ENCODE measurements at regions not wholly inside any gene's neighbourhood (a gene's known extent, or its start where the extent isn't known, plus 50 kb on each side); places are given as distances from the start of the nearest gene placed in this dataset.

DNA sequence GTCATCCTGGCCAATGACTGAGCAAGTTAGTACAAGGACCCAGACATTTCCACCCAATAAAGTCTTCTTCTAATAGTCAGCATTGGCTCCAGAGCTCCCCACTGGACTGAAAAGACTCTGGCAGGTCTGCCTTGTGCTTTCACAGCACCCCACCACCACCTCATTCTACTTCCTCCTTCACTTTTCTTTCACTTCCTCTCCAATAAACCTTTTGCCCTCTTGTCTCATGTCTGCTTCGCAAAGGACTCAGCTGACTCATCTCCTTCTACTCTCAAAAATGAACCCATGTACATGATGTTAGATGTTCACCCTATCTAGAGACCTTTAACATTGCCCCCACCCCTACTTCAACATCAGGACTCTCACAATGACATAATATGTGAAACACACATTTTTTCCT lies 181.0 kb upstream of the PPP2R3A start:
- H3K27me3 Mint-ChIP-seq (ENCODE audit: low read depth) = no peaks in the 10 kb centered on the region
- H3K36me3 Mint-ChIP-seq (ENCODE audit: low read depth) = no peaks in the 10 kb centered on the region
- H3K4me3 Mint-ChIP-seq (ENCODE audit: low read depth) = no peak overlapping the region
- H3K9me3 Mint-ChIP-seq = no peaks in the 10 kb centered on the region
- no peak overlapping the region for H3K27ac Mint-ChIP-seq
- H3K4me1 Mint-ChIP-seq (ENCODE audit: low read depth) = no peaks in the 10 kb centered on the region
- DNase-seq (ENCODE audit: low spot score) = no peak
- intact Hi-C loops (cut with micrococcal nuclease) = no loop called here

DNA sequence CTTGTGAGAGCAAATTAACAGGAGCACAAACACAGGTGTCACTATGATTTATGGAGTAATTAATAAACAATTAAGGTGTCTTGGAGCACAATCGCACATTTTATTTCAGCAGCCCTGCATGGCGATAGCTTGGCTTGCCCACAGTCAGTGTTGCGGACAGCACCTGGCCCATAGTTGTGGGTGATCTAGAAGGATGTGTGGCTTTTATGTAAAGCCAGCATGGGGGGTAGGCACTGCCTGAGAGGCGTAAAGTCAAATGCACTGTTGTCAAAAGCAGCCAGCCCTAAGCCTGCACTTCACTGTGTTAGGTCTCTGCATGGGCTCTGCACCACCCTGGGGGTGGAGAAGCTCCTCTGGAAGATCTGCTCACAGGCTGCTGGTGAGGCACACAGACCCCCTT lies 177.4 kb upstream of the PPP2R3A start:
- no peak overlapping the region for H3K4me3 Mint-ChIP-seq (ENCODE audit: low read depth)
- no peak for DNase-seq (ENCODE audit: low spot score)
- H3K27me3 Mint-ChIP-seq (ENCODE audit: low read depth) = no peaks in the 10 kb centered on the region
- no peak overlapping the region for H3K27ac Mint-ChIP-seq
- intact Hi-C loops (cut with micrococcal nuclease) = no loop called here
- no peaks in the 10 kb centered on the region for H3K36me3 Mint-ChIP-seq (ENCODE audit: low read depth)
- no peaks in the 10 kb centered on the region for H3K4me1 Mint-ChIP-seq (ENCODE audit: low read depth)
- no peaks in the 10 kb centered on the region for H3K9me3 Mint-ChIP-seq

DNA sequence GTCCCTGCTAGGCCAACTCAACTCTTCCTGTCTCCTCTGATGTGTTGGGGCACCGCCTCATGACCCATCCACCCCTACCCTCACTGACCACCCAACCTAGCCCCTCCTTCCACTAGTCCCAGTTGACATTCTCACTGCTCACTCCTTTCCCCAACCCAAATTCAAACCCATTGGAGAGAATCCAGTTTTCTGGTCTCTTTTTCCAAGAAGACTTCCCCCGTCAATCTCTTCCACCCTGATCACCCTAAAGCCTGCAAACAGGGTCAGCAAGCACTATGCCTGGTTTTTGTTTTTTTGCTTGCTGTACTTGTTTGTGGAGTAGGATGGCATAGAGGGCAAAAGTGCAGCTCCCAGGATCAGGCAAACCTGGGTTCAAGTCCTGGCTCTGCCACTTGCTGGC lies 176.6 kb upstream of the PPP2R3A start:
- no peaks in the 10 kb centered on the region for H3K9me3 Mint-ChIP-seq
- no peak overlapping the region for H3K27ac Mint-ChIP-seq
- DNase-seq (ENCODE audit: low spot score) = no peak
- no peaks in the 10 kb centered on the region for H3K36me3 Mint-ChIP-seq (ENCODE audit: low read depth)
- no peaks in the 10 kb centered on the region for H3K4me1 Mint-ChIP-seq (ENCODE audit: low read depth)
- no peak overlapping the region for H3K4me3 Mint-ChIP-seq (ENCODE audit: low read depth)
- intact Hi-C loops (cut with micrococcal nuclease) = no loop called here
- no peaks in the 10 kb centered on the region for H3K27me3 Mint-ChIP-seq (ENCODE audit: low read depth)

DNA sequence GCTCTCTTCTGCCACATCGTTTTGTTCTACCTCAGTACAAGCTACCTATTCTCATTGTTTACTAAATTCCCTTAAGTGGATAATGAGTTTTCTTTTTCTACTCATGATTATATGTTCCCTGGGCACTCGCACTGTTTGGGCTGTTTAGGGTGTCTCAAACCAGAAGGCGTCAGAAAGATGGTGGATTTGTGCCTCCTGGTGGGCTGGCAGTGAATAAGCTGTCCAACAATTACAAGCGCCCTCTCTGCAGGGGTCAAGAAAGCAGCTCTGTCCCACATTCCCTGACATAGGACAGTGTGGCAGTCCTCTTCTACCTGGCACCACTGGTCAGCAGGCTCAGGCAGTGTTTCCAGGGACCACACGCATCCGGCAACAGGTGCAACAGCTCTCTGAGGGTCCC lies 173.4 kb upstream of the PPP2R3A start:
- Mint-ChIP-seq H3K36me3 (ENCODE audit: low read depth) (no peaks in the 10 kb centered on the region), H3K27me3 (ENCODE audit: low read depth) (no peaks in the 10 kb centered on the region), H3K4me3 (ENCODE audit: low read depth) (no peak overlapping the region), H3K4me1 (ENCODE audit: low read depth) (no peaks in the 10 kb centered on the region), H3K27ac (no peak overlapping the region), H3K9me3 (no peaks in the 10 kb centered on the region)
- DNase-seq (ENCODE audit: low spot score) = no peak
- intact Hi-C loops (cut with micrococcal nuclease) = no loop called here

DNA sequence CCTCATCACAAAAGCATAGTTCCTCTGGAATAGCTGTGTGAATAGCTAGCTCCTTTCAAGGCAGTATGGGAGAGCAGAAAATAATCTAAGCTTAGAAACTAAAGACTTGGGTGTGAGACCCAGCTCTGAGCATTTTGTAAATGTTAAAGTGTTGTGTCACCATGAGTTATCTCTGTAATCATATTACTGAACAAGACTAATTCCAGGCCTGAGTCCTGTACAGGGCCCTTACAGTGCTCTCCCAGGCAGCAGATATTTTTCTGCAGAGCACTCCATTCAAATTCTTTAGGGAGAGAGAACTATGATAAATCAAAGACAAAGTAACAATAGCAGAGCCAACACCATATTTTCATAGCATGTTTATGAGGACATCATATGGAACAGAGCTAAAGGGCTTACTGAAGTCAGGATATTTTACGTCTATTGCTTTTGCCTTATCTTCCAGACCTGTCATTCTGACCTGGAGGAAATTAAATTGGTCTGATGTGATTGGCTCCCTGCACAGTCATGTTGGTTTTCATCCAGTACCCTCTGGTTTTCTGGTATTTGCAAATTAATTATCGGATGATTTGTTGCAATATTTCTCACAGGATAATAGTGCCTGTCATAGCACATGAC lies 172.6 kb upstream of the PPP2R3A start:
- Mint-ChIP-seq H3K4me1 (ENCODE audit: low read depth) (no peaks in the 10 kb centered on the region), H3K27me3 (ENCODE audit: low read depth) (no peaks in the 10 kb centered on the region), H3K27ac (no peak overlapping the region), H3K4me3 (ENCODE audit: low read depth) (no peak overlapping the region), H3K9me3 (no peaks in the 10 kb centered on the region), H3K36me3 (ENCODE audit: low read depth) (no peaks in the 10 kb centered on the region)
- intact Hi-C loops (cut with micrococcal nuclease) = no loop called here
- DNase-seq (ENCODE audit: low spot score) = no peak

DNA sequence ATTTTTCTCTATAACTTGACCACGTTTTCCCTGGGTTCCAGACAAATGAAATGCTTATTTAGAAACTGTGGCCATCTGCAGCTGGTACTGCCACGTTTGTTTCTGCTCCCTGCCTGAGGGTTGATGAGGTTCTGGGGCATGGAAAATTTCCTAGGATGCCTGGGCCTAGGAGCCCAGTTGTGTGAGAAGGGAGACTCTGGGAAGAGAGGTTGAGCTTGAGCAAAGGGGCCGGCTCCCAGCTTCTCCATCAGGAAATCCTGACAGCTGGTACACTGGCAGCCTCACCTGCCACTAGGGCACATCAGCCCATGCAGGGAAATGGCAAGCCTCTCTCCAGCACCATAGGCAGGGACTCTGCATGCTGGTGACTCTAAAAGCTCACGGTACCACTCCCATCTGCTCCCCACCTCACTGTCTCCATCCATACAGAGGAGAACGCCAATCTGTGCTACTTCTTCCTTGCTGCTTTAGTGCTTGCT lies 165.4 kb upstream of the PPP2R3A start:
- no peak for DNase-seq (ENCODE audit: low spot score)
- intact Hi-C loops (cut with micrococcal nuclease) = no loop called here
- no peaks in the 10 kb centered on the region for H3K27me3 Mint-ChIP-seq (ENCODE audit: low read depth)
- H3K4me3 Mint-ChIP-seq (ENCODE audit: low read depth) = no peak overlapping the region
- no peaks in the 10 kb centered on the region for H3K36me3 Mint-ChIP-seq (ENCODE audit: low read depth)
- no peaks in the 10 kb centered on the region for H3K9me3 Mint-ChIP-seq
- H3K4me1 Mint-ChIP-seq (ENCODE audit: low read depth) = no peaks in the 10 kb centered on the region
- H3K27ac Mint-ChIP-seq = no peak overlapping the region

DNA sequence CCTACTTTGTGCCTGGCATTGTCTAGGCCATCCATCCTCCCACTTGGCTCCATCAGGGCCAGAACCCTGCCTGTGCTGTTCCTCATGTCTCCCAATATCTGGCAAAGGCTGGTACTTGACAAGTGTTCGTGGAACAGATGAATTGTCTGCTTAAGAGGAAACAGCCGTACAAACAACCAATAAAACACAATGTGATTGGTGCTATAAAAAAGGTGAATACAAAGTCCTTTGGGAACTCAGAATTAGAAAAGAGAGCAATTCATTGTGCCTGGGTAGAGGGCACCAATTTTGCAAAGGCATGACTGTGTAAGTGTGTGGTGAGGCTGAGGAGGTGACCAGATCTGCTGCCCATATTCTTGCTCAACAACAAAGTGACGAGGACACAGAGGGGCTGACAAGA lies 164.5 kb upstream of the PPP2R3A start:
- intact Hi-C loops (cut with micrococcal nuclease) = no loop called here
- Mint-ChIP-seq H3K4me3 (ENCODE audit: low read depth) (no peak overlapping the region), H3K27me3 (ENCODE audit: low read depth) (no peaks in the 10 kb centered on the region)

DNA sequence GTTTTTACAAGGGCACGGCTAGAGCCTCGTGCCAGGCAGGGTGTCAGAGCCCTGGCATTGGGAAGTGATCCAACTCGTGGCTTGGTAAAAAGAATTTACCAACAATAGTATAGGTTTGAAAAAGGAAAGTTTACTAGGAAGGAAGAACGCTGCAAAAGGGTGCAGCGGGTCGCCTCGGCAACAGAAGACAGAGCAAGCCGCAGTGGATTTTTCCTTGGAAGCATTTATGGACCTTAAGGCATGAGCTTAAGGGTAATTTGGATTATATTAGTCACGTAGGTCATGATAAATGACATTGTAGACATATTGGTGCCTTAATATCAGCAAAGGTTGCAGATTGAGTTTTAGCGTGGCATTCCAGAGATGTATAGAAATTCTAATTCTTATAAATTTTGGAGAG lies 163.4 kb upstream of the PPP2R3A start:
- H3K4me1 Mint-ChIP-seq (ENCODE audit: low read depth) = no peaks in the 10 kb centered on the region
- DNase-seq (ENCODE audit: low spot score) = no peak
- H3K36me3 Mint-ChIP-seq (ENCODE audit: low read depth) = no peaks in the 10 kb centered on the region
- H3K9me3 Mint-ChIP-seq = no peaks in the 10 kb centered on the region
- H3K27ac Mint-ChIP-seq = no peak overlapping the region
- intact Hi-C loops (cut with micrococcal nuclease) = no loop called here
- no peaks in the 10 kb centered on the region for H3K27me3 Mint-ChIP-seq (ENCODE audit: low read depth)
- no peak overlapping the region for H3K4me3 Mint-ChIP-seq (ENCODE audit: low read depth)

More for the DNA sequence above, 164.5 kb upstream of the PPP2R3A start:
- Mint-ChIP-seq H3K9me3 (no peaks in the 10 kb centered on the region), H3K36me3 (ENCODE audit: low read depth) (no peaks in the 10 kb centered on the region), H3K4me1 (ENCODE audit: low read depth) (no peaks in the 10 kb centered on the region), H3K27ac (no peak overlapping the region)
- no peak for DNase-seq (ENCODE audit: low spot score)

DNA sequence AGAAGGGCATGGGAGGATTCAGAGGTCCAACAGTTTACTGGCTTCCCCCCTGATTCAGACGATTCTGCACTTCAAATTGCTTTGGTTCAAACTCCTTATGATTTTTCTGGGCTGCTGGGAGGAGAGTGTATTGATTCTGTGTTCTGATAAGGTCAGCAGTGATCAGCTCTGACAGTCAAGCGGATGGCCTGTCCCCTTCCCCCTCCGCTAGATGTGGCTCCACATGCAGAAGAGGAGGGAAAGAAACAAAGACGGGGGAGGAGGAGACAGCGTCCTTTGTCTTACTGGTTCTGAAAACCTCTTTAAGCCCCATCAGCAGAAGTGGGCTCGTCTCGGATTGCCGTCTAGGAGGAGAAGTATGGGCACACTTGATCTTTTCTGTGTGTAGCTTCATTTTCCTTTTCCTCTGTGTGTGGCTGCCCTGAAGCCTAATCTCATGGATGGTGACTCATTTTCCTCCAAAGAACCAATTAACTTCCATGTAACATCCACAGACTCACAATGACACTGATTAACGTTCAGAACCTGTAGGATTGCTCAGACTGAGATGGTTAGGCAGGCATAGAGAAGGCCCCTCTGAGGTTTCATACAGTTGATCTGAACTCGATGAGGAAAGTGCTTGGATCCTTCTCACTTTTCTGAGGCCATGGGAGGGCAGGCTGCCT lies 162.4 kb upstream of the PPP2R3A start:
- no peaks in the 10 kb centered on the region for H3K36me3 Mint-ChIP-seq (ENCODE audit: low read depth)
- no peak overlapping the region for H3K4me3 Mint-ChIP-seq (ENCODE audit: low read depth)
- H3K4me1 Mint-ChIP-seq (ENCODE audit: low read depth) = no peaks in the 10 kb centered on the region
- H3K27ac Mint-ChIP-seq = no peak overlapping the region
- no peaks in the 10 kb centered on the region for H3K9me3 Mint-ChIP-seq
- no peak for DNase-seq (ENCODE audit: low spot score)
- H3K27me3 Mint-ChIP-seq (ENCODE audit: low read depth) = no peaks in the 10 kb centered on the region
- intact Hi-C loops (cut with micrococcal nuclease) = no loop called here

DNA sequence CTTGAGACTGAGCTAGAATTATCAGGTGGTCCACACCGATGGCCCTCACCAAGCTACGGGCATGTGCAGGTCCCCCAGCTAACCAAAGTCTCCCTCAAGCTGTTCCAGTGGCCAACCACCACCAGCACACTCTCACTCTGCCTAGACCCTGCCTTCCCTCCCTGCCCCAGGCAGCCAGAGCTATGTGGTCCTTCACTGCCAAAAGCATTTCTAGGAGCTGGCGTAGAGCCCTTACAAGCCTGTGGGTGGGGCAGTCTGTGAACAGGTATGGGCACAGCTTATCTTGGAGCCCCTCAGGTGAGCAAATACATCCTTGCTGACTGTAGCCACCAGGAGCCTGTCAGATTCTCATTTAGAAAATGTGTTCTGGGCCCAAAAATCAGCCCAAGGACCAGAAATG lies 159.8 kb upstream of the PPP2R3A start:
- Mint-ChIP-seq H3K36me3 (ENCODE audit: low read depth) (no peaks in the 10 kb centered on the region), H3K9me3 (no peaks in the 10 kb centered on the region), H3K27me3 (ENCODE audit: low read depth) (no peaks in the 10 kb centered on the region), H3K27ac (no peak overlapping the region), H3K4me1 (ENCODE audit: low read depth) (no peaks in the 10 kb centered on the region), H3K4me3 (ENCODE audit: low read depth) (no peak overlapping the region)
- intact Hi-C loops (cut with micrococcal nuclease) = no loop called here
- DNase-seq (ENCODE audit: low spot score) = no peak

DNA sequence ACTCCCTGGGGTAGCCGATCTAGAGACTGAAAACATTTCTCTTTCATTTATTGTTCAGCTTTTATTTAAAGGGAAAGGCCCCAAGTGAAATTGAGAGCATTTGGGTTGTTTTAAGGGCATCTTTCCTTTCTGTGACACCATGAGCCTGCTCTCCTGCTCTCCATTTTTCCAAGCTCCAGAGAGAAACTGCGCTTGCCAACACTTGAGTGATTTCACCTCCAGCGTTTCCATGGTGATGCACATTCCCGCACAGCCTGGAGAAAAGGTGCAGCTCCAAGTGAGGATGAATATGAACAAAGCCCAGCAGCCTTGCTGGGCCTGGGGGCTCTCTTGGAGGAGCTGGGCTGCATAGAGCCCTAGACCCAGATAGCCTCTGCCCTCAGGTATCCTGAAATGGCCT lies 159.2 kb upstream of the PPP2R3A start:
- no peaks in the 10 kb centered on the region for H3K36me3 Mint-ChIP-seq (ENCODE audit: low read depth)
- no peaks in the 10 kb centered on the region for H3K27me3 Mint-ChIP-seq (ENCODE audit: low read depth)
- intact Hi-C loops (cut with micrococcal nuclease) = no loop called here
- no peaks in the 10 kb centered on the region for H3K9me3 Mint-ChIP-seq
- H3K4me3 Mint-ChIP-seq (ENCODE audit: low read depth) = no peak overlapping the region
- DNase-seq (ENCODE audit: low spot score) = no peak
- H3K4me1 Mint-ChIP-seq (ENCODE audit: low read depth) = no peaks in the 10 kb centered on the region
- no peak overlapping the region for H3K27ac Mint-ChIP-seq

DNA sequence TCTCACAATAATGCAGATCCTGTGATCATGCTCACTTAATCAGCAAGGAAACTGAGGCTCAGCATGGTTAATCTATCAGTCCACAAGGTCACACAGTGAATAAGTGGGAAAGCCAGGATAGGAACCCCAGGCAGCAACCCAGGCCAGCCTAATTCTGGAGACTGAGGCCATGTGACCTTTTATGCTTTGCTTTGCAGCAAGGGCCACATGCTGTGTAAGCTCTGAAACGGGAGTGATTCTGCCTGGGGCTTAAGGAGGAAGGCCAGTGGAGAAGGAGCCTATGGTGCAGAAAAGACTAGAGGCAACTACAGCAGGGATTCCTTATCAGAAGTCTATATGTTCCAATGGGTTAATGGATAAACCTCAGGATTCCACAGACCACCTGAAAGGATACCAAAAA lies 157.6 kb upstream of the PPP2R3A start:
- Mint-ChIP-seq H3K27me3 (ENCODE audit: low read depth) (no peaks in the 10 kb centered on the region), H3K9me3 (no peaks in the 10 kb centered on the region), H3K36me3 (ENCODE audit: low read depth) (no peaks in the 10 kb centered on the region), H3K27ac (no peak overlapping the region), H3K4me3 (ENCODE audit: low read depth) (no peak overlapping the region), H3K4me1 (ENCODE audit: low read depth) (no peaks in the 10 kb centered on the region)
- no peak for DNase-seq (ENCODE audit: low spot score)
- intact Hi-C loops (cut with micrococcal nuclease) = no loop called here

DNA sequence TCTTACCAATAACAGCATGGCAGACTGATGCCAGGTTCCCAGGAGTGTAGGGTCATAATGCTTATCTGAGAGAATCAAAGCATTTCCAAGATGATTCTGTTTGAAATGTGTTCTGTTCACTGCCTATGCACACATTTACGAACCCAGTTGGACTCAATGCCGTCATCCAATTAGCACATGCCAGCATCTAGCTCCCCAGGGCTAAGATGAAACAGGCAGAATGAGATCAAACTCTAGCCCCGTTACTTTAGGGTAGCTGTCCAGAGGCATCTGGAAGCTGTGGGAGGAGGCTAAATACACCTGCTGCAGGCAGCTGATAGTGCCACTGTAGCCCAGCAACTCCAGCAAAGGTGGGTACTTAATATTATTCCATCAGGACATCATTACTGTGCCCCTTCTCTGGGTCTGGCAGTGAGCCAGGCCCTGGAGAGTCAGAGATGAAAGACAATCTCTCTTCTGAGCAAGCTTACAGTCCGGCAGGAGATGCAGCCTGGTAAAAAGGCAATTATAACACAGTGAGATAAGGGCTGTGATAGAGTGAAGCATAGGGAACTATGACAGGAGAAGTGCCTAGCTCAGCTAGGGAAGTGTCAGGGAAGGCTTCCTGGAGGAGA lies 156.4 kb upstream of the PPP2R3A start:
- Mint-ChIP-seq H3K36me3 (ENCODE audit: low read depth) (no peaks in the 10 kb centered on the region), H3K27ac (no peak overlapping the region), H3K4me1 (ENCODE audit: low read depth) (no peaks in the 10 kb centered on the region), H3K27me3 (ENCODE audit: low read depth) (no peaks in the 10 kb centered on the region), H3K9me3 (no peaks in the 10 kb centered on the region), H3K4me3 (ENCODE audit: low read depth) (no peak overlapping the region)
- no peak for DNase-seq (ENCODE audit: low spot score)
- intact Hi-C loops (cut with micrococcal nuclease) = no loop called here

Measured in activated T-helper 2 cell treated with anti-CD3 and anti-CD28 coated beads, Interferon-gamma antibody, Interleukin-2, Interleukin-4, amounts not matched to agents 10 μg/mL and 5 μg/mL and 100 μg/mL, durations not matched to agents 14 hours and 24 hours and 36 hours (primary cell).